ENCODE measurements at regions not wholly inside any gene's neighbourhood (a gene's known extent, or its start where the extent isn't known, plus 50 kb on each side); places are given as distances from the start of the nearest gene placed in this dataset.

DNA sequence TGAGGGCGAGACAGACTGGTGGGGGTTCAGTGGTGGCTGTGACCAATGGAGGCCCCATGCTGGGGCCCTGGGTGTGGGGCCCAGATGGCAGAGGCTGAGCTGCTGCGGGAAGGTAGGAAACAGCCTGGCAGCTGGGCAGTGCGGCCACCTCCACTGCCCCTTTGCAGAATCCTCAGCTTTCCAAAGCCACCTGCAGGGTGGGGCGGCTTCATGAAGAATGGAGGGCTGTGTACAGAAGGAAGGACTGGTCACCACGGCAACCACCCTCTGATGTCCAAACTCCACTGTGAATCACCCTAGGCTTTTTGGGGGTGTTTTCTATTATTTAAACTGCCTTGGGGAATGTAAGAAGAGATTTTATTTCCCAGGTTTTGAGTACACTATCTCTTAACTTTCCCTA lies 166.3 kb upstream of the NAV2 start:
- no peak for DNase-seq
- Histone ChIP-seq H3K27me3 (ENCODE audit: control insufficient read depth in 2 of 2, insufficient read depth in 2 of 2, low read length in 2 of 2) (no peaks in the 10 kb centered on the region), H3K9me3 (replicated peaks in 1 of 2; ENCODE audit: control insufficient read depth in 1 of 2, insufficient read depth in 1 of 2, low read length in 2 of 2) (no peaks in the 10 kb centered on the region), H3K4me2 (replicated peaks; ENCODE audit: extremely low read depth, low read length, poor library complexity, severe bottlenecking) (no peak overlapping the region), H4K20me1 (ENCODE audit: insufficient read depth, low read length) (no peaks in the 10 kb centered on the region), H3K4me3 (replicated peaks in 1 of 3; ENCODE audit: low read depth in 2 of 3, low read length in 3 of 3) (no peak overlapping the region), H3K36me3 (replicated peaks in 1 of 2; ENCODE audit: control insufficient read depth in 1 of 2, insufficient read depth in 2 of 2, low read length in 2 of 2) (no peaks in the 10 kb centered on the region), H3K27ac (ENCODE audit: low read depth in 1 of 2, low read length in 2 of 2) (no peak overlapping the region), H2AFZ (ENCODE audit: insufficient read depth, low read depth, low read length, poor library complexity, severe bottlenecking) (no peak overlapping the region), H3K9ac (ENCODE audit: insufficient read depth, low read length, poor library complexity, severe bottlenecking) (no peak overlapping the region), H3K79me2 (ENCODE audit: insufficient read depth, low read length) (no peaks in the 10 kb centered on the region), H3K4me1 (ENCODE audit: control insufficient read depth in 1 of 2, insufficient read depth in 2 of 2, low read length in 2 of 2) (no peaks in the 10 kb centered on the region)
- H3K9me3 Mint-ChIP-seq = peaks cover 0 to 3% (median 0%) of the 10 kb centered on the region in 7 donors
- no peaks in the 10 kb centered on the region for H3K4me1 Mint-ChIP-seq
- intact Hi-C loops (cut with micrococcal nuclease) = no loop called here
- H3K27me3 Mint-ChIP-seq (ENCODE audit: low read depth in 3 of 3) = peaks cover 0 to 4% (median 3%) of the 10 kb centered on the region in 3 donors
- H3K36me3 Mint-ChIP-seq = no peaks in the 10 kb centered on the region
- H3K4me3 Mint-ChIP-seq = no peak overlapping the region
- no peak overlapping the region for H3K27ac Mint-ChIP-seq
- TF ChIP-seq, protein P1, sequence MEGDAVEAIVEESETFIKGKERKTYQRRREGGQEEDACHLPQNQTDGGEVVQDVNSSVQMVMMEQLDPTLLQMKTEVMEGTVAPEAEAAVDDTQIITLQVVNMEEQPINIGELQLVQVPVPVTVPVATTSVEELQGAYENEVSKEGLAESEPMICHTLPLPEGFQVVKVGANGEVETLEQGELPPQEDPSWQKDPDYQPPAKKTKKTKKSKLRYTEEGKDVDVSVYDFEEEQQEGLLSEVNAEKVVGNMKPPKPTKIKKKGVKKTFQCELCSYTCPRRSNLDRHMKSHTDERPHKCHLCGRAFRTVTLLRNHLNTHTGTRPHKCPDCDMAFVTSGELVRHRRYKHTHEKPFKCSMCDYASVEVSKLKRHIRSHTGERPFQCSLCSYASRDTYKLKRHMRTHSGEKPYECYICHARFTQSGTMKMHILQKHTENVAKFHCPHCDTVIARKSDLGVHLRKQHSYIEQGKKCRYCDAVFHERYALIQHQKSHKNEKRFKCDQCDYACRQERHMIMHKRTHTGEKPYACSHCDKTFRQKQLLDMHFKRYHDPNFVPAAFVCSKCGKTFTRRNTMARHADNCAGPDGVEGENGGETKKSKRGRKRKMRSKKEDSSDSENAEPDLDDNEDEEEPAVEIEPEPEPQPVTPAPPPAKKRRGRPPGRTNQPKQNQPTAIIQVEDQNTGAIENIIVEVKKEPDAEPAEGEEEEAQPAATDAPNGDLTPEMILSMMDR (IDR thresholded peaks at IDR 0.05) = no peak
- no CpG with 5 or more reads among the region's 5 CpGs for WGBS (ENCODE audit: insufficient coverage)

DNA sequence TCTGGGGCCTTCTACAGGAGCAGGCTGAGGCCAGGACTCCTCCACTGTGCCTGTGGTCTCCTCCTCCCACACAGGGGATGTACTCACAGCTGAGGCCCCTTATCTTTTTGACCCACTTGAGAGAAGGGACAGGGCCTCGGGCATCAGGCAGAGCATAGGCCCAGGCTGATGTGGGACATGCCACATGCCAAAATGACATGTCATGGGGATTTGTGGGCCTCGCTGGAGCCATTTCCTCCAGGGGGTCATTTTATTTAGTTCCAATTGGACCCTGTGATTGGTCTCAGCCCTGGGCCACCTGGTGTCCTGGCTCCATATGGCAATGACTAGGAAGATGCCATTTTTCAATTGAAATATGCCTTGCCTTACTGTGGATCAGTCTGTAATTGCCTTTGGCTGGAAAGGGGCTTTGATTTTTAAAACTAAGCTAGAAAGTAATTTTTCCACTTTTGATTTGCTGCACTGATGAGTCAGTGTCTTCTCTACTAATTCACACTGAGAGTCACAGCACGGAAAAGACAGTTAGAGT lies 171.1 kb upstream of the NAV2 start:
- Mint-ChIP-seq H3K9me3 (peaks cover 0 to 4% (median 0%) of the 10 kb centered on the region in 7 donors), H3K36me3 (no peaks in the 10 kb centered on the region), H3K4me3 (no peak overlapping the region), H3K4me1 (no peaks in the 10 kb centered on the region), H3K27ac (no peak overlapping the region), H3K27me3 (ENCODE audit: low read depth in 3 of 3) (peaks cover 2 to 7% (median 2%) of the 10 kb centered on the region in 3 donors)
- H3K79me2 ChIP-seq (ENCODE audit: insufficient read depth, low read length) = no peaks in the 10 kb centered on the region
- TF ChIP-seq, protein P1 (IDR thresholded peaks at IDR 0.05) = no peak
- no peak overlapping the region for H2AFZ ChIP-seq (ENCODE audit: insufficient read depth, low read depth, low read length, poor library complexity, severe bottlenecking)
- no peak overlapping the region for H3K9ac ChIP-seq (ENCODE audit: insufficient read depth, low read length, poor library complexity, severe bottlenecking)
- no peaks in the 10 kb centered on the region for H3K36me3 ChIP-seq (replicated peaks in 1 of 2; ENCODE audit: control insufficient read depth in 1 of 2, insufficient read depth in 2 of 2, low read length in 2 of 2)
- 92% methylated on average over 3 of the region's 3 CpGs for WGBS (ENCODE audit: insufficient coverage)
- H3K9me3 ChIP-seq (replicated peaks in 1 of 2; ENCODE audit: control insufficient read depth in 1 of 2, insufficient read depth in 1 of 2, low read length in 2 of 2) = no peaks in the 10 kb centered on the region
- H3K4me3 ChIP-seq (replicated peaks in 1 of 3; ENCODE audit: low read depth in 2 of 3, low read length in 3 of 3) = no peak overlapping the region
- no peaks in the 10 kb centered on the region for H3K27me3 ChIP-seq (ENCODE audit: control insufficient read depth in 2 of 2, insufficient read depth in 2 of 2, low read length in 2 of 2)
- H3K4me2 ChIP-seq (replicated peaks; ENCODE audit: extremely low read depth, low read length, poor library complexity, severe bottlenecking) = no peak overlapping the region
- H3K27ac ChIP-seq (ENCODE audit: low read depth in 1 of 2, low read length in 2 of 2) = no peak overlapping the region
- H4K20me1 ChIP-seq (ENCODE audit: insufficient read depth, low read length) = no peaks in the 10 kb centered on the region
- DNase-seq = no peak
- H3K4me1 ChIP-seq (ENCODE audit: control insufficient read depth in 1 of 2, insufficient read depth in 2 of 2, low read length in 2 of 2) = no peaks in the 10 kb centered on the region
- intact Hi-C loops (cut with micrococcal nuclease) = no loop called here
